Immature natural killer cell (primary cell): ENCODE measurements at regions not wholly inside any gene's neighbourhood (a gene's known extent, or its start where the extent isn't known, plus 50 kb on each side); places are given as distances from the start of the nearest gene placed in this dataset.
"Not testable (repeated sequence)": the region's sequence is repeated elsewhere in the genome, so short reads cannot be mapped to it uniquely, and the experiment has no call there.

ENCODE experiments used
- DNase-seq, 3 donors: peaks; one replicate each; pipeline ENCODE4 v3.0.0; 2022; ENCODE audit warnings: mixed read lengths in 1 of 3
- H3K27ac Mint-ChIP-seq, 6 donors: one replicate each; pipeline ENCODE4 v1.8.0; 2020; ENCODE audit warnings: mixed read lengths in 6 of 6, mild to moderate bottlenecking in 5 of 6, inconsistent platforms in 4 of 6, moderate library complexity in 3 of 6
- H3K27me3 Mint-ChIP-seq, 3 donors: one replicate each; pipeline ENCODE4 v1.8.0; 2020 to 2021; ENCODE audit warnings: low read depth in 3 of 3, mild to moderate bottlenecking in 3 of 3, mixed read lengths in 3 of 3, moderate library complexity in 3 of 3, inconsistent platforms in 1 of 3
- H3K36me3 Mint-ChIP-seq, 3 donors: one replicate each; pipeline ENCODE4 v1.8.0; 2020; ENCODE audit warnings: mixed read lengths in 3 of 3, inconsistent platforms in 2 of 3, mild to moderate bottlenecking in 2 of 3
- H3K4me1 Mint-ChIP-seq, 2 donors: one replicate each; pipeline ENCODE4 v1.8.0; 2020; ENCODE audit warnings: inconsistent platforms in 2 of 2, mild to moderate bottlenecking in 2 of 2, mixed read lengths in 2 of 2, moderate library complexity in 1 of 2
- H3K4me3 Mint-ChIP-seq, 5 donors: one replicate each; pipeline ENCODE4 v1.8.0; 2020; ENCODE audit warnings: mild to moderate bottlenecking in 5 of 5, mixed read lengths in 5 of 5, inconsistent platforms in 3 of 5, moderate library complexity in 3 of 5
- H3K9me3 Mint-ChIP-seq, 6 donors: one replicate each; pipeline ENCODE4 v1.8.0; 2020; ENCODE audit warnings: mild to moderate bottlenecking in 6 of 6, mixed read lengths in 6 of 6, inconsistent platforms in 4 of 6, moderate library complexity in 3 of 6

GRCh38 chr1:166457700-166458099 lies 290.9 kb upstream of the FAM78B start:
- Mint-ChIP-seq H3K4me1 (no peaks in the 10 kb centered on the region), H3K36me3 (no peaks in the 10 kb centered on the region), H3K27ac (no peak overlapping the region), H3K9me3 (peaks cover 0 to 2% (median 0%) of the 10 kb centered on the region in 6 donors), H3K27me3 (peaks cover under 1 to 3% (median 3%) of the 10 kb centered on the region in 3 donors), H3K4me3 (no peak overlapping the region)
- no peak for DNase-seq

DNA sequence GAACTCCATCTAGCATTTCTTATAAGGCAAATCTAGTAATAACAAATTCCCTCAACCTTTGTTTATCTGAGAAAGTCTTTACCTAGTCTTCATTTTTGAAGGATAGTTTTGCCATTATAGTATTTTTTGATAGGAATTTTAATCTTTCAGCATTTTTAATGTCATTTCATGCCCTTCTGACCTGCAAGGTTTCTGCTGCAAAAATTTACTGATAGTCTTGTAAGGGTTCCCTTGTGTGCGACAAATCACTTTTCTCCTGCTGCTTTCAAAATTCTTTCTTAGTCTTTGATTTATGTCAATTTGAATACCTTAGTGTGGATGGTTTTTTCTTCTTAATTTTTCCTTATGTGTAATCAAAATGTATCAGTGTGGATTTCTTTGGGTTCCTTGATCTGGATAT lies 297.5 kb upstream of the FAM78B start:
- Mint-ChIP-seq H3K4me1 (no peaks in the 10 kb centered on the region), H3K9me3 (peaks cover 0 to 16% (median 13%) of the 10 kb centered on the region in 6 donors), H3K4me3 (no peak overlapping the region), H3K27ac (no peak overlapping the region), H3K27me3 (peaks cover 0 to 10% (median 9%) of the 10 kb centered on the region in 3 donors), H3K36me3 (peaks cover 0 to 3% (median 0%) of the 10 kb centered on the region in 3 donors)
- no peak for DNase-seq

GRCh38 chr1:166470014-166470413 lies 303.2 kb upstream of the FAM78B start:
- H3K4me3 Mint-ChIP-seq, result no peak overlapping the region
- peaks cover 0 to 9% (median 6%) of the 10 kb centered on the region in 6 donors for H3K9me3 Mint-ChIP-seq
- DNase-seq, result no peak
- peaks cover 0 to 3% (median 0%) of the 10 kb centered on the region in 3 donors for H3K36me3 Mint-ChIP-seq
- H3K4me1 Mint-ChIP-seq, result no peaks in the 10 kb centered on the region
- no peak overlapping the region for H3K27ac Mint-ChIP-seq
- peaks cover 2 to 7% (median 6%) of the 10 kb centered on the region in 3 donors for H3K27me3 Mint-ChIP-seq

GRCh38 chr1:166470441-166470840 lies 303.6 kb upstream of the FAM78B start:
- Mint-ChIP-seq H3K27ac (no peak overlapping the region), H3K27me3 (peaks cover 2 to 7% (median 4%) of the 10 kb centered on the region in 3 donors), H3K36me3 (peaks cover 0 to 3% (median 0%) of the 10 kb centered on the region in 3 donors), H3K4me3 (no peak overlapping the region), H3K4me1 (no peaks in the 10 kb centered on the region), H3K9me3 (peaks cover 0 to 8% (median 2%) of the 10 kb centered on the region in 6 donors)
- no peak for DNase-seq

DNA sequence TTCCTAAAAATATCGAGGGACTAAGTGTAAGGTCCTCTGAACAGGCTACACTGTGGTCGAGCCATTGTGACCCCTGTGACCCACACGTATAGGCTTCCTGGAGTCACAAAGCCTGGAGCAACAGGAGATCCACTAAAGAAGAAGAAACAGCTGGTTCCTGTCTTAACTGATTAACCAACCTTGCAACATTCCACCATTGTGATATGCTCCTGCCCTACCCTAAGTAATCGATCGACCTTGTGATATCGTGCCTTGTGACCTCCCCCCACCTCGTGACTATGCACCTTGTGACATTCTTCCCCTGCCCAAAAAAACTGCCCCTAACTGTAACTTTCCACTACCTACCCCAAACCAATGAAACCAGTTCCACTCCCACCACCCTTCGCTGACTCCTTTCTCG lies 304.6 kb upstream of the FAM78B start:
- H3K27me3 Mint-ChIP-seq, result peaks cover 2 to 7% (median 4%) of the 10 kb centered on the region in 3 donors
- no peaks in the 10 kb centered on the region for H3K4me1 Mint-ChIP-seq
- peaks cover 0 to 5% (median 0%) of the 10 kb centered on the region in 6 donors for H3K9me3 Mint-ChIP-seq
- DNase-seq, result no peak
- H3K4me3 Mint-ChIP-seq, result no peak overlapping the region
- no peak overlapping the region for H3K27ac Mint-ChIP-seq
- H3K36me3 Mint-ChIP-seq, result peaks cover 0 to 3% (median 0%) of the 10 kb centered on the region in 3 donors

DNA sequence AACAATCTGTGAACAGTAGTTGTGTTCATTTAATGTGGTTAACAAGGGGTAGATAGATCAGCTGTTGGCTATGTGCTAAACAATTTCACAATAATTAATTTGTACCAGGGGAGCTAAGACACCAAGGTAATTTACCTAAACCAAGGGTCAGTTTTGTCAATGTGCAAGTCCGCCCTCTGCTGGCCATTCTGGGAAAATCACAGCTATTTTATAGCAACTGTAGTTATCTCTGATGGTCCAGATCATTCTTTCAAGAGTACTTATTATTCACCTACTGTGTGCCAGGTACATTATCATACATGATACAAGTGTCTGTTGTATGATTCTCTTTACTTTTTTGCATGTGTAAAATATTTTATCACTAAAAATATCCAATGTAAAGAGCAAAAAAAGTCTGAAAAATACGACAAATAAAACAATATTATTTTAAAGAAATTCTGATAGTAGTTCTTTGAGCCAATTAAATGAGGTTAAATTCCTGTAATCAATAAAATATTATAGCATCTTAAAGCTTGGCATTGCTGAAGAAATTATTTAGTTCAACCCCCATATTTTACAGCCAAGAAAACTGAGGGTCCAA lies 312.3 kb upstream of the FAM78B start:
- Mint-ChIP-seq H3K4me1 (no peaks in the 10 kb centered on the region), H3K4me3 (no peak overlapping the region), H3K36me3 (no peaks in the 10 kb centered on the region), H3K9me3 (no peaks in the 10 kb centered on the region), H3K27ac (no peak overlapping the region), H3K27me3 (no peaks in the 10 kb centered on the region)
- peak; percentile 22 to 35 (median 22) for DNase-seq

- Mint-ChIP-seq H3K36me3 (peaks cover 0 to 7% (median 0%) of the 10 kb centered on the region in 3 donors), H3K9me3 (no peaks in the 10 kb centered on the region), H3K27me3 (no peaks in the 10 kb centered on the region), H3K27ac (no peak overlapping the region), H3K4me1 (peaks cover 0 to 8% of the 10 kb centered on the region in 2 donors), H3K4me3 (no peak overlapping the region)
- no peak for DNase-seq
Observed at GRCh38 chr1:166484471-166484870, 317.7 kb upstream of the FAM78B start.

DNA sequence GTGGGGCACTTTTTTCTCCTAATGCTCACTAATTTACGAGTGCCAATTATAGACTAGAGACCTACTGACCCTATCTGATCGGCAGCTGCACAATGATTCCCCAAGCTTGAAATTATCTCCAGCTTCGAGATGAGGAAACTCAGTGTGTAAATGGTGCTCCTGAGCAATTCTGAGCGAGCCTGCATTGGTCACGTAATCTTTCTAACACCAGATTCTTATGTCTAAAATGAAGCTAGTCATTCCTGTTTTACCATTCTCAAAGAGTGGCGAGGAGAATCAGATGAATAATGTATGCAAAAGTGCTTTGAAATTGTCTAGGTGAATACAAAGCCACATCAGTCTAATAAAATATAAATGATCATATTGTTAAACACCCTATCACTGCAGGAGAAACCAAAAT lies 318.1 kb upstream of the FAM78B start:
- Mint-ChIP-seq H3K9me3 (no peaks in the 10 kb centered on the region), H3K27ac (no peak overlapping the region), H3K27me3 (no peaks in the 10 kb centered on the region), H3K36me3 (peaks cover 0 to 7% (median 0%) of the 10 kb centered on the region in 3 donors), H3K4me3 (no peak overlapping the region), H3K4me1 (peaks cover 0 to 8% of the 10 kb centered on the region in 2 donors)
- DNase-seq, result no peak

- Mint-ChIP-seq H3K27ac (no peak overlapping the region), H3K4me3 (no peak overlapping the region), H3K4me1 (peaks cover 0 to 8% of the 10 kb centered on the region in 2 donors), H3K36me3 (peaks cover 0 to 7% (median 0%) of the 10 kb centered on the region in 3 donors), H3K27me3 (no peaks in the 10 kb centered on the region), H3K9me3 (no peaks in the 10 kb centered on the region)
- DNase-seq, result no peak
Observed at GRCh38 chr1:166485620-166486019, 318.8 kb upstream of the FAM78B start.

DNA sequence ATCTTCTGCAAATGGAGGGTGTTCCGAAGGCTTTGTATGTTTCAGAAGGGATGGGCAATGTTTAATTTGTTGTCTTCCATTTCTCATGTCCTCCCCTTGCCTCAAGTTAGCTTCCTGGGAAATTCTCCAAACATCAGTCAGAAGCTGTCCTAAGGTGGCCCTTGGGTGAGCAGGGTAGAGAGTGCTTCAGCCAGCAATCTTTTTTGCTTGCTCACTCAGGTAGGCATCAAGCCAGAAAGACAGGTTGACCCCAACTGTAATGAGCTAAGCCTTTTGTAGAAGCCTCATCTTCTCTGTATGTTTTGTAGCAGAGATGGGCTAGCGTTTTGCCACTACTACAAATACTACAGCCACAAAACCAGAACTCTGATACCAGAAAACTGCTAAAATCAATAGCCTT lies 321.5 kb upstream of the FAM78B start:
- DNase-seq, result no peak
- no peaks in the 10 kb centered on the region for H3K27me3 Mint-ChIP-seq
- peaks cover 0 to 7% (median 0%) of the 10 kb centered on the region in 3 donors for H3K36me3 Mint-ChIP-seq
- H3K27ac Mint-ChIP-seq, result peak overlapping the region in 2 of 6 donors; percentile 24 to 76
- H3K9me3 Mint-ChIP-seq, result no peaks in the 10 kb centered on the region
- peaks cover 0 to 8% of the 10 kb centered on the region in 2 donors for H3K4me1 Mint-ChIP-seq
- peak overlapping the region in 1 of 5 donors; percentile 36 for H3K4me3 Mint-ChIP-seq

DNA sequence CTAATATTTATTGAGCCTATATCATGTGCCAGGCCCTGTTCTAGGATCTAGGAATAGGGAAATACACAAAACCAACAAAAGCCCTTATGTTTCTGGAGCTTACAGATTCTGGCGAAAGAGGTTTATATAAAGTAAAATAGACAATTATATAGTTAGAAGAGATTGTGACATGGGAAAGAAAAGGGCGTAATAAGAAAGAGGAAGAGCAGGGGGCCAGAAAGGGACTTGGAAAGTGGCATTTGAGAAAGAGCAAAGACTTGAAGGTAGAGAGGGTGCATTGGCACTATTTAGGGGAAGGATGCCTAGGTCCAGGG lies 322.5 kb upstream of the FAM78B start:
- DNase-seq, result no peak

DNA sequence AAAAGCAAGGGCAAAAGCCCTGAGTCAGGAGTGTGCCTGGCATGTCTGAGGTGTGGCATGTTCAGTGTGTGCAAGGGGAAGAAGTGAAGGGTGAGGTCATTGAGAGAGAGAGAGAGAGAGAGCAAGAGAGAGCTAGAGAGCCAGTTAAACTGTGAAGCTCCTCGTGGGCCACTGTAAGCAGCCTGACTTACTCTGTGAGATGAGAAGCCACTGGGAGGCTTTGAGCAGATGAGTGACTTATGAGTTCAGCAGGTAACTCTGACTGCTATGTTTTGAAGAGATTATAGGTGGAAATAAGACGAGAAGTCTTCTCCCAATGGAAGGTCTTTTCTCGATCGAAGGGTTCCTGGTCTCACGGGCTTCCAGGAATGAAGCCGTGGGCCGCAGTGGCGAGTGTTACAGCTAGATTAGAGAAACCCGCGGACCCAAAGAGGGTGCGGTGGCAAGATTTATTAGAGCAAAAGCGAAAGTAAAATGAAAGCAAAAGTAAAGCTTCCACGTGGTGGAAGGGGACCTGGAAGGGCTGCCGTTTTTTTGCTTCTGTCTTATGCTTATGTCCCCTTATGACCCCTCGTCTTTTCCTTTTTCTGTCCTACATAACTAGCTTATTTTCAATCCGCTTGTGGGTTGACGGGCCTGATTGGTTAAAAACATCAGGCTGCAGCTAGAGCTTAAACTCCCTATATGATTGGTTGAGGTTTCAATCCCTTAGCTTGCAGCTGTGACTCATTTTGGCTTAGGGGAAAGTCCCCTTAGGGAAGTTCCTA lies 323.1 kb upstream of the FAM78B start:
- Mint-ChIP-seq H3K4me3 (no peak overlapping the region), H3K27ac (no peak overlapping the region), H3K27me3 (peaks cover 0 to 1% (median 0%) of the 10 kb centered on the region in 3 donors), H3K36me3 (peaks cover 0 to 7% (median 0%) of the 10 kb centered on the region in 3 donors), H3K9me3 (peaks cover 0 to 1% (median 0%) of the 10 kb centered on the region in 6 donors), H3K4me1 (peaks cover 0 to 8% of the 10 kb centered on the region in 2 donors)
- DNase-seq, result peak; percentile 63 to 70 (median 65)

More for the DNA sequence above, 322.5 kb upstream of the FAM78B start:
- Mint-ChIP-seq H3K4me1 (peaks cover 0 to 8% of the 10 kb centered on the region in 2 donors), H3K27me3 (no peaks in the 10 kb centered on the region), H3K27ac (no peak overlapping the region), H3K4me3 (no peak overlapping the region), H3K36me3 (peaks cover 0 to 7% (median 0%) of the 10 kb centered on the region in 3 donors), H3K9me3 (no peaks in the 10 kb centered on the region)

DNA sequence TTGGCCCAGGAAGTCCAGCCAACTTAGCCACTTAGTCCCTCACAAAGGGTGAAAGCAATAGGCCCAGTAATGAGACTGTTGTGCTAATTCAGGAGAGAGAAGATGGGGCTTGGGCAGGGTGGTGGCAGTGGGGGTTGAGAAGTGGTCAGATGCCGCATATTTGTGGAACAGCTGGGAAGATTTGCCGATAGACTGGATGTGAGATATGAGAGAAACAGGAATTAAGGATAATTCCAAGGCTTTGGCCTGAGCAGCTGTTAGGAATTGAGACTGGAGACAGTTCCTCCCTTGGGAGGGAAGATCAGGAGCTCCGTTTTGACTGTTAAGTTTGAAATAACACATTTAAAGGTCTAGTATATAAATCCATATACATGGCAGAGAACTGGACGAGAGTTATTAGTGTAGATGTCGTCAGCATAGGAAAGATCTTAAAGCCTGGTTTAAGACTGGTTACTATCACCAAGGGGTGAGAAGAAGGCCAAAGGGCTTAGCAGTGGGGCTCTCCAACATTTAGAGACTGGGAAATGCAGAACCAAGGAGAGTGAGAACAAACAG lies 323.7 kb upstream of the FAM78B start:
- peaks cover 0 to 8% of the 10 kb centered on the region in 2 donors for H3K4me1 Mint-ChIP-seq
- H3K36me3 Mint-ChIP-seq, result peaks cover 0 to 7% (median 0%) of the 10 kb centered on the region in 3 donors
- peaks cover 0 to 2% (median 0%) of the 10 kb centered on the region in 3 donors for H3K27me3 Mint-ChIP-seq
- no peak for DNase-seq
- no peak overlapping the region for H3K27ac Mint-ChIP-seq
- peaks cover 0 to 2% (median 0%) of the 10 kb centered on the region in 6 donors for H3K9me3 Mint-ChIP-seq
- no peak overlapping the region for H3K4me3 Mint-ChIP-seq

GRCh38 chr1:166493765-166494164 lies 327.0 kb upstream of the FAM78B start:
- not testable (repeated sequence) for H3K27me3 Mint-ChIP-seq, H3K4me1 Mint-ChIP-seq, H3K4me3 Mint-ChIP-seq, DNase-seq, H3K9me3 Mint-ChIP-seq, H3K36me3 Mint-ChIP-seq, H3K27ac Mint-ChIP-seq
